SK-N-DZ (cell line): ENCODE measurements at regions not wholly inside any gene's neighbourhood (a gene's known extent, or its start where the extent isn't known, plus 50 kb on each side); places are given as distances from the start of the nearest gene placed in this dataset.

Experiments
- DNase-seq: peaks from one replicate; pipeline ENCODE4 v3.0.0-alpha.2; 2015; ENCODE audit warnings: low spot score

GRCh38 chr19:46546194-46546896 is 50.7 kb upstream of the PNMA8B start:
- peak; percentile 41 for DNase-seq

- DNase-seq = no peak
Measured at GRCh38 chr19:46550684-46551083, 50.4 kb upstream of the CALM3 start.

- no peak for DNase-seq
Measured at GRCh38 chr19:46551164-46551563, 50.0 kb upstream of the CALM3 start.
